GM12891 (cell line): ENCODE measurements at regions not wholly inside any gene's neighbourhood (a gene's known extent, or its start where the extent isn't known, plus 50 kb on each side); places are given as distances from the start of the nearest gene placed in this dataset.

Experiments used
- POLR2A ChIP-seq: IDR thresholded peaks from 2 replicates; pipeline ENCODE4 v1.6.1; 2011; ENCODE audit warnings: low read depth, low read length, control low read depth
- POLR2AphosphoS5 ChIP-seq: IDR thresholded peaks from 2 replicates; pipeline ENCODE4 v1.6.1; 2011; ENCODE audit warnings: low read depth, low read length, control low read depth
- TAF1 ChIP-seq: IDR thresholded peaks from 2 replicates; pipeline ENCODE4 v1.6.1; 2011; ENCODE audit warnings: low read depth, low read length, control low read depth

GRCh38 chr4:185868983-185869382 is 57.0 kb upstream of the SORBS2 start:
- no peak for TF ChIP-seq TAF1
- TF ChIP-seq POLR2AphosphoS5, result no peak
- no peak for TF ChIP-seq POLR2A
